Subcutaneous abdominal adipose tissue (tissue), 5 donors: ENCODE measurements at regions not wholly inside any gene's neighbourhood (a gene's known extent, or its start where the extent isn't known, plus 50 kb on each side); places are given as distances from the start of the nearest gene placed in this dataset.

ENCODE experiments used
- H3K27ac ChIP-seq: one replicate; pipeline ENCODE4 v1.7.0; 2013; ENCODE audit warnings: low read depth, mild to moderate bottlenecking, inconsistent platforms, low read length, moderate library complexity
- H3K27me3 ChIP-seq, 5 donors: one replicate each; pipeline ENCODE4 v1.7.0; 2013; ENCODE audit warnings: low read length in 5 of 5, inconsistent platforms in 1 of 5; ENCODE audit not compliant: control insufficient read depth in 5 of 5, insufficient read depth in 4 of 5
- H3K36me3 ChIP-seq, 5 donors: one replicate each; pipeline ENCODE4 v1.7.0; 2013; ENCODE audit warnings: low read length in 5 of 5; ENCODE audit not compliant: control insufficient read depth in 5 of 5, insufficient read depth in 5 of 5
- H3K4me1 ChIP-seq, 5 donors: one replicate each; pipeline ENCODE4 v1.7.0; 2013; ENCODE audit warnings: low read length in 5 of 5, mild to moderate bottlenecking in 3 of 5, moderate library complexity in 1 of 5; ENCODE audit not compliant: control insufficient read depth in 5 of 5, insufficient read depth in 5 of 5
- H3K4me3 ChIP-seq, 5 donors: one replicate each; pipeline ENCODE4 v1.7.0; 2013; ENCODE audit warnings: low read length in 5 of 5, low read depth in 1 of 5
- H3K9ac ChIP-seq, 5 donors: one replicate each; pipeline ENCODE4 v1.7.0; 2013; ENCODE audit warnings: low read length in 5 of 5, mild to moderate bottlenecking in 4 of 5, moderate library complexity in 3 of 5
- H3K9me3 ChIP-seq, 5 donors: one replicate each; pipeline ENCODE4 v1.7.0; 2013; ENCODE audit warnings: low read length in 5 of 5; ENCODE audit not compliant: control insufficient read depth in 5 of 5
- donor health status: healthy.
- donor health status: healthy.
- donor health status: healthy.
- donor health status: healthy.
- donor health status: healthy.

DNA sequence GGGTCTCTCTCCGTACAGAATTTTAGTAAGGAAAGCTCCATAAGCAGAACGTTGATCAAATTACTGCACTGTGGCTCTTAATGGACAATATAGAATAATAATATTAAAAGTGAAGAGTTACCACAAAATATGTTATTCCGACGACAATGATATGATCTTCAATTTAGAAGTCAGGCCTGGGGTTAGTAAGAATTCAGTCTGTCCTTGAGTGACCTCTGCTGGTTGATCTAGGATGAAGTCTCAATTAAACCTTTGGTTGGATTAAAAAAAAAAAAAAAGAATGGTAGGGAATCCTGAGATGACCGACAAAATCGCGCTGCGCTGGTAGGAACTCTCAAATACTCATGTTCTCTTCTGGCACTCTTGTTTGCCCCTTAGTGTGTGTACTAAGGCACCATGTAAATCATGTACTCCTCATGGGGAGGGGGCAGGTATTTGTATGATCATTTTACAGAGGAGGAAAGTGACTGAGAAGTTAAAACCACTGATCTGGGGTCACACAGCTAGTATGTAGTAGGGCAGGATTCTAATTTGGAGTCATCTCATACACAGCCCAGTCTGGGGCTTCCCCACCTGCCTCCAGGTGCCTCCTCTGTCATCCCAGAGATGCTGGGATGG is 161.3 kb upstream of the NPVF start:
- Histone ChIP-seq H3K27me3 (no peaks in the 10 kb centered on the region), H3K4me1 (peaks cover 0 to 23% (median 19%) of the 10 kb centered on the region in 5 donors), H3K9ac (no peak overlapping the region), H3K36me3 (no peaks in the 10 kb centered on the region), H3K27ac (no peak overlapping the region), H3K4me3 (no peak overlapping the region), H3K9me3 (no peaks in the 10 kb centered on the region)

DNA sequence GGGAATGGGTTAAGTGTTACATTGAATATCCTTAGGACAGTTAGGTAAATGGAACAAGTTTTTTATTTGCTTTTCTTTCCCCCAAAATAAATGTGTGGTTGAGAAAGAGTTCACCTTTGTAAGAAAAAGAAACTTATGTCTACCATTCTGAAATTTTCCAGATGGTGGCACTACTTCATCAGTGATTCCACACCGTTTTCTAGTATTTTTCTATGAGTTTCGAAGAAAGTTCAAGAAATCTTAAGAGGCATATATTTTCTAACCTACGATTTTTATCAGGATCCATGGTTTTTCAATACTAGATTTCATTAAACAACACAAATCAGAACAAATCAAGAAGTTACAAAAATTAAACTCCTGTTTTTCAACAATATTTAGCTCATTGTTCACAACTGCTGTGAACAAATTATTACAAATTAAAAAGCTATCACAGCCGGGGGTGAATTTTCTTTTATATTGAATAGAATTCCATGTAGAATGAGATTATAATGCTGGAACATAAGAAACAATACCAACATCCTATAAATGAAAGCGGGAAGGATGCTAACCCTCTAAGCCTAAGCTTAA is 163.1 kb upstream of the NPVF start:
- Histone ChIP-seq H3K27ac (no peak overlapping the region), H3K9ac (no peak overlapping the region), H3K36me3 (no peaks in the 10 kb centered on the region), H3K27me3 (no peaks in the 10 kb centered on the region), H3K4me1 (peaks cover 0 to 5% (median 1%) of the 10 kb centered on the region in 5 donors), H3K9me3 (no peaks in the 10 kb centered on the region), H3K4me3 (no peak overlapping the region)

DNA sequence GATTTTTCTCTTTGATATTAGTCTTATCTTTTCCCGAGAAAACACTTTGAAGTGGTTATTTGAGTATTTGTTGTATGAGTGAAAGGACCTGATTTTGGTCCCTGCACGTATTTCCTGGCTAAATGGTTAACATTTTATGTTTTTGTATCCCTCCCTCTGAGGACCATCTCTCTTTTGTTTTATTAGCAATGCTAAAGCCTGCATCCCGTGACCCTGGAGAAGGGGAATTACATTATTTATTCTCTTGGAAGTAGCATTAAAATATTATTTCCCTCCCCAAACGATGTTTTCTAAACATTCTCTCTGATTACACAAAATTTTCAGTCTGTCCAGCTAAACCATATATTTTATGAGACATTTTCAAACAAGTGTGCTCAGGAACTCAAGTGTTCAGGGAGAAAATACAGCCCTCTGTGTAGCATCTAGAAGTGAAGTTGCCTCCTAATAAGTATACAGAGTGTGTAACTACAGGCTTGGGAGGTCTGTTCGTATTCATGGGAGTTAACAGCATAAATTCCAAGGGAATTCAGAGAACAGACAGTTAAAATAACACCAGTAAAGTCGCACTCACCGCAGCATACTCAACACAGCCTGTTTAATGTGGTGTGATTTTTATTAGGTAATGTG is 163.8 kb upstream of the NPVF start:
- H3K4me1 ChIP-seq: peaks cover 0 to 2% (median 0%) of the 10 kb centered on the region in 5 donors
- no peaks in the 10 kb centered on the region for H3K9me3 ChIP-seq
- H3K27me3 ChIP-seq: no peaks in the 10 kb centered on the region
- H3K9ac ChIP-seq: no peak overlapping the region
- no peaks in the 10 kb centered on the region for H3K36me3 ChIP-seq
- no peak overlapping the region for H3K27ac ChIP-seq
- no peak overlapping the region for H3K4me3 ChIP-seq

DNA sequence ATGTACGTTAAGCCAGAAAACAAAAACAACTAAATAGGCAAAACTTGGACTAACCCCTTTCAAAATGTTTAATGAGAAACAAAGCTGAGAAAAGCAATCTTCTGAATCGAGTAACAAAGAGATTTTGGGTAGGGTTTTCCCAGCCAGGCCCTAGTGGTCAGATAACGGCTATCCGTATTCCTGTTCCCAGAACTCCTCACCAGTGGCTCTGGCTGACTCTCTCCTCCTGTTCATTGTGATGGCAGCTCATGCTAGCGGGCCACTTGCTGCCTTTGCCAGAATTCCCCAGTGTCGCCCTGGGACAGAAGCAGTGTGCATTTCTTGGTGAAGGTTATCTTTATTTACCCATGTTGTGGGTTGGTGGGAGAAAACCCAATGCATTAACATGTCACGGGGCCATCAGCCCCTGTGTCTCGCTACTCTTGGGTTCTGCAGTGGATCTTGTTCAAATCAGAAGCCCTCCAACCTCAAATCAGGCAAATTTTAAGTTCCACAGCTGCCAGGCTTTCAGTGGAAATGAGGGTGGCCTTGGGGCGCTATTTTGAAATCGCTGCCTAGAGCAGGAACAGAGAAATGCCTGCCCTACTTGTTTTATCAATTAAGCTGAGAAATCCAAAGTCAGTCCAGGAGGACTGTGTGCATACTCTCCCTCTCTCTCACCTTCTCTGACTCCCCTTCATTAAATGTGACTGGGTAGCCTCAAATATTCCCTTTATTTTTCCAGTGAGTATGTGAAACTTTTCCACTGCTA is 164.5 kb upstream of the NPVF start:
- Histone ChIP-seq H3K4me1 (peaks cover 0 to 2% (median 0%) of the 10 kb centered on the region in 5 donors), H3K36me3 (no peaks in the 10 kb centered on the region), H3K27me3 (no peaks in the 10 kb centered on the region), H3K9me3 (no peaks in the 10 kb centered on the region), H3K4me3 (no peak overlapping the region), H3K27ac (no peak overlapping the region), H3K9ac (no peak overlapping the region)

DNA sequence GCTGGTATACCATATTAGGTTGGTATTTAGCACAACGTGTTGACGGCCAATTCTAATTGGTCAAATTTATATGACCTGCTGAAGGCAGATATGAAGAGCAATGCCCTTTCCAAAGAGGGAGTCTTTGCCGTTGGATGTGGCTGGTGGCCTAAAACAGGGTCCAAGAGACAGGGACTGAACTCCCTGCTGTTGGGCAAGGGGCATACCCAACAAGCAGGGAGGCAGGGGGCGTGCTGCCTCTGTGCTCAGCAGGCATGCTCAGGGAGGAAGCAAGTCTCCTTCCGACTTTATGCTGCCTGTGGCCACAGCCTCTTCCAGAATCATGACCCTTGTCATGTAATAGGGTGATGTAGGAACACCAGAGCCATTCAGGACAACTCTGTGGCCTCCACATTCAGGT is 167.7 kb upstream of the NPVF start:
- H3K9ac ChIP-seq: no peak overlapping the region
- no peak overlapping the region for H3K4me3 ChIP-seq
- H3K36me3 ChIP-seq: no peaks in the 10 kb centered on the region
- no peak overlapping the region for H3K27ac ChIP-seq
- no peaks in the 10 kb centered on the region for H3K4me1 ChIP-seq
- no peaks in the 10 kb centered on the region for H3K27me3 ChIP-seq
- H3K9me3 ChIP-seq: no peaks in the 10 kb centered on the region

DNA sequence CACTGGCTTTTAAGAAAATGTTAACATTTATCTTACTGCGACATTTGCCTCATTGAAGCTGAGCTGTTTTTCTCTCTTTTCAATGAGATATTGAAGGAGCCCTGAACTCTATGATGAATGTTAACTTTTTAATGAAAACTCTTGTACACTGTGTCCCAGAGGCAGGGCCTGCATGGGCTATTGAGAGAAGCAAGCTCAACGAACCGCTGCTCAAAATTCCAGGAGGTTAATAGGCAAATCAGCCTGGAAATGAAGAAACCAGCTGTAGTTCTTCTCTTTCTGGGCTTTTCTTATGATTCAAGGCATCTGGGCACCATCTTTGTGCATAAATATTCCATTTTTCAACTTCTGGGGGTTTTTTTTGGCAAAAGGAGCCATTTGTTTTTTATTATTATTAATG is 168.4 kb upstream of the NPVF start:
- no peaks in the 10 kb centered on the region for H3K9me3 ChIP-seq
- H3K27me3 ChIP-seq: no peaks in the 10 kb centered on the region
- H3K4me1 ChIP-seq: no peaks in the 10 kb centered on the region
- no peak overlapping the region for H3K4me3 ChIP-seq
- H3K9ac ChIP-seq: no peak overlapping the region
- H3K36me3 ChIP-seq: no peaks in the 10 kb centered on the region
- no peak overlapping the region for H3K27ac ChIP-seq

DNA sequence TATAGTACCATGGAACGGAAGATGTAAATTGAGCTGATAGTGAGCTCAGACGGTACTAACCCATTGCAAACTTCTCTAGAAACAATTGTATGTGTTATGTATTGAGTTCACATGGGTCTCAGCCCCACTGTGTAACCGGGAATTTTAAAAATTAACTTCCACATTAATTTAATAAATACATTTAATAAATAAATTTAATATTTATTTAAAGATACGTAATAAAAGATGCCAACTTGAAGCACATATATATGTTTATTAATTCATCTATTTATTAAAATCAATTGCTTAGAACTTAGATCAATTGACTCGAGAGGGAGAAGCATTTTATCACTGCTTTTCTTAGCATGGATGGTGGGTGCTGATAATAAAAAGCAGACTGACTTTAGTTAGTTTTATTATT is 170.1 kb upstream of the NPVF start:
- no peaks in the 10 kb centered on the region for H3K9me3 ChIP-seq

DNA sequence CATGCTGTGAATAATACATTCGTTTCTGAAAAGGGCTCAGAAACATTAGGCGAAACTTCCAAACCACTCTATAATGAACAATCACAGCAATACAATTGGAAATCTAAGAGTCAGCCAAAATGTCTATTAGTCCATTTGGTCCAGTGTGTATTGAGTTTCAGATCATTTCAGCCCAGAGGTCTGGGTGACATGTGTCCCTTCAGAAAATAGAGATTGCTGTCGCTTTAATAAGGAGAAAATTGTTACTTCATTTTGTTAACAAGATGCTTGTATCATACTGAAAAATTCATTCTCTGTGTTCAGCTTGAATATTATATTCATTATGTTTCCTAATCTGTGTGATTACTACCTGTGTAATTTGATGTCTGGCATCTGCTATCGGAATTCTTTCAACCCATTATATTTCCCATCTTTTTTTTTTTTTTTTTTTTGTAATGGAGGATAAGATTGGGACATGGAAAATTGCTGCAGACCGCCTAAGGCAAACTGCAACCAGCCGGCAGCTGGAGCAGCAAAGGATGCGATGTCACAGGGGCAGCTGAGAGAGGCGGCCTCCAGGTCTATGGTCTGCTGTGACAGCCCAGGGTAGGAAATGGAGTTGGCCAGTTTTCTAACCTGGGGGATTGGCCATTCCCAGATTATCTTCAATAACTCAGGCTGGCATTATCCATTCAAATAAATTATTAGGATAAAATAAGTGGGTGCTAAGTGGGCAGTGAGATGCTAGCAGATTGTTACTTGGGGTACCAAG is 170.9 kb upstream of the NPVF start:
- Histone ChIP-seq H3K36me3 (no peaks in the 10 kb centered on the region), H3K4me1 (no peaks in the 10 kb centered on the region), H3K27ac (no peak overlapping the region), H3K4me3 (no peak overlapping the region), H3K9ac (no peak overlapping the region), H3K27me3 (no peaks in the 10 kb centered on the region), H3K9me3 (no peaks in the 10 kb centered on the region)

More for the DNA sequence above, 170.1 kb upstream of the NPVF start:
- no peaks in the 10 kb centered on the region for H3K36me3 ChIP-seq
- H3K27ac ChIP-seq: no peak overlapping the region
- H3K4me3 ChIP-seq: no peak overlapping the region
- H3K27me3 ChIP-seq: no peaks in the 10 kb centered on the region
- no peaks in the 10 kb centered on the region for H3K4me1 ChIP-seq
- no peak overlapping the region for H3K9ac ChIP-seq

DNA sequence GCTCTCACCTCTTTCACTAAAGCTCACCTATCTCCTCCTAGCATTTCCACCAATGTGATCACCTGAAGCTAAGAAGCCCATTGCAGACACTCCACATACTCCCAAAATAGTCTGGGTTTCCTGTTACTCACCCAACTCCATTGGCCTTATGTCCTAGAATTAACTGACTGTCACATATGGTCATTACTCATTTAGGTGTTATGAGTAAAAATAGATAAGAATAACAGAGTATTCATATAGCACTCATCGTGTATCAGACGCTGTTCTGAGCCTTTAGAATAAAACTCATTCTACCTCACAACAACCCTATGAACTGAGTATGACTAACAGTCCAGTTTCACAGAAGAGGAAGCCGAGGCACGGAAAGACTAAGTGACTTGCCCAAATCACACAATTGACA is 174.2 kb upstream of the NPVF start:
- H3K9me3 ChIP-seq: no peaks in the 10 kb centered on the region
- H3K4me3 ChIP-seq: no peak overlapping the region
- no peaks in the 10 kb centered on the region for H3K36me3 ChIP-seq
- no peak overlapping the region for H3K27ac ChIP-seq
- no peak overlapping the region for H3K9ac ChIP-seq
- H3K4me1 ChIP-seq: peaks cover 0 to 9% (median 4%) of the 10 kb centered on the region in 5 donors
- H3K27me3 ChIP-seq: no peaks in the 10 kb centered on the region
